COR-L47 (cell line): ENCODE measurements at regions not wholly inside any gene's neighbourhood (a gene's known extent, or its start where the extent isn't known, plus 50 kb on each side); places are given as distances from the start of the nearest gene placed in this dataset.
A peak's percentile ranks its signal among the peaks of the same experiment; 100 is the strongest.

Experiments used
- DNase-seq: peaks from one replicate; lab custom pipeline; 2025; lab: John Stamatoyannopoulos, UW

DNA sequence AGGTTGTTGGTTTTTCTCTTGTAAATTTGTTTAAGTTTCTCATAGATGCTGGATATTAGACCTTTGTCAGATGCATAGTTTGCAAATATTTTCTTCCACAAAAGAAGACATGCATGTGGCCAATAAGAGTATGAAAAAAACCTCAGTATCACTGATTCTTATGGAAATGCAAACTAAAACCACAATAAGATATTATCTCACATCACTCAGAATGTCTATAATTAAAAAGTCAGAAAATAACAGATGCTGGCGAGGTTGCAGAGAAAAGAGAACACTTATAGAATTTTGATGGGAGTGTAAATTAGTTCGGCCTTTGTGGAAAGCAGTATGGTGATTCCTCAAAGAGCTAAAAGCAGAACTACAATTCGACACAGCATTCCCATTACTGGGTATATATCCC lies 1355.6 kb downstream of the FAM133A start:
- no peak for DNase-seq

DNA sequence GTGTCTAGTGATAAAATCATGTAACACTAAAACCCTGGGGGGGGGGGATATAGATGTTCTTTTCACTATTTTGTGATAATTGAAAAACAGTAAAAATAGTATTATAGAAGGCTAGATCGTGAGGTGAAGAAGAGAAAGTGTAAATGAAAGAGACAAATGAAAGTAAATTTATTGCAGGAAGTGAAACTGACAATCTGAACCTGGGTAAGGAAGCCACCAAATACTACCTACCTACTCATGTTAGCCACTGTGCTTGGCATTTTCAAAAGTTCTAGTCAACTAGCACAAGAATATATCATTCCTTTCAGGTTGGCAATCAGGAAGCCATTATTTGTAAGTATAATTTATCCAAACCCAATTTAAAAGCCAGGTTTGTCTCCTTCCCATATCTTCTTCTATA lies 1366.1 kb downstream of the FAM133A start:
- no peak for DNase-seq

- DNase-seq, result no peak
Observed at GRCh38 chrX:95044331-95044730, 1370.3 kb downstream of the FAM133A start.

GRCh38 chrX:95055991-95056390 lies 1382.0 kb downstream of the FAM133A start:
- DNase-seq, result no peak

- DNase-seq, result no peak
Observed at GRCh38 chrX:95056901-95057300, 1382.9 kb downstream of the FAM133A start.

DNA sequence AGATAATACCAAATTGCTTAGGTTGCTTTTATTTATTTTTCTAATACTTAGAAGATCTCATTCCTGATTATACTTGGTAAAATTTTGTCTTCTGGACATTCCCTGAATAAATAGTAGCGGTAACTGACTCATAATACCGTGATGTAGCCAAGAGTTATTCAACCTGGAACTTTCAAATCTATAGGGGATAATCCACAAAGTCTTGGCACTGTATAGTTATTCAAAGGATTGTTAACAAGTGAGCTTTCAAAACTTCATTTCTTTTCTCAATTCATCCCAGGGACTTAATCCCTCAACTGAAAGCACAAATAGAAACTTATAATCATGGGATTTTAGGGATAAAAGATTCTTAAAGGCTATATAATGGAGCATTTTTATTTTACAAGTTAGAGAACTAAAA lies 1383.3 kb downstream of the FAM133A start:
- no peak for DNase-seq

GRCh38 chrX:95058815-95059214 lies 1384.8 kb downstream of the FAM133A start:
- no peak for DNase-seq

GRCh38 chrX:95059909-95060308 lies 1385.9 kb downstream of the FAM133A start:
- DNase-seq, result no peak

GRCh38 chrX:95063554-95063953 lies 1389.5 kb downstream of the FAM133A start:
- DNase-seq, result no peak

DNA sequence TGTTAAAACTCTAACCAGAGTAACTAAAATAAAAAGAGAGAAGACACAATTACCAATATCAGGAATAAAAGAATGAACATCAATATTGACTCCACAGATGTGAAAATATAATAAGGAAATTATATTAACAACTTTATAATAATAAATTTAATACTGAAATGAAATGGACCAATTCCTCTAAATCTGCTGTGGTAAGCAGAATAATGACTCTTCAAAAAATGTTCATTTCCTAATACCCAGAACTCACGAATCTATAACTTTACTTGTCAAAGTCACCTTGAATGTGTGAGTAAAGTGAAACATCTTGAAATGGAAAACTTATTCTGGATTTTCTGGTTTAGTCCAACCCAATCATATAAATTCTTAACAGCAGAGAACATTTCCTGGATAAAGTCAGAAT lies 1391.1 kb downstream of the FAM133A start:
- DNase-seq, result no peak

GRCh38 chrX:95071052-95071451 lies 1397.0 kb downstream of the FAM133A start:
- no peak for DNase-seq

GRCh38 chrX:95071621-95072020 lies 1397.6 kb downstream of the FAM133A start:
- no peak for DNase-seq

DNA sequence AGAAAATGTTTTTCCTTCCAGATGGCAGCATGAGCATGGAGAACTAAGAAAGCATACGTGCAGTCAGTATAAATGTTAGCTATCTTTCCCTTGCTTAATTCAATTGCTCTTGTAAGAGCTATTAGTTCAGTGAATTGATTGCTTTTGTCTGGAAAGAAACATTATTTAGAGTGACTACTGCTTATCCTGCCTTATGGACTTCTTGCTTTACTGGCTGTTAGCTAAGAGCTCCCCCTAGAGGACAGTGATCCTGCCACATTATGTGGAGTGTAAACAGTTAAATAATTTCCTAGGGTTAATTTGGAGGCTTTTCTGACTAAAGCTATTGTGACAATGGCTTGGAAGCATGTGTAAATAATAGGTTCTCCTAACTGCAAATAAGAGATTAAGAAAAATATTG lies 1402.4 kb downstream of the FAM133A start:
- peak; percentile 1 for DNase-seq

DNA sequence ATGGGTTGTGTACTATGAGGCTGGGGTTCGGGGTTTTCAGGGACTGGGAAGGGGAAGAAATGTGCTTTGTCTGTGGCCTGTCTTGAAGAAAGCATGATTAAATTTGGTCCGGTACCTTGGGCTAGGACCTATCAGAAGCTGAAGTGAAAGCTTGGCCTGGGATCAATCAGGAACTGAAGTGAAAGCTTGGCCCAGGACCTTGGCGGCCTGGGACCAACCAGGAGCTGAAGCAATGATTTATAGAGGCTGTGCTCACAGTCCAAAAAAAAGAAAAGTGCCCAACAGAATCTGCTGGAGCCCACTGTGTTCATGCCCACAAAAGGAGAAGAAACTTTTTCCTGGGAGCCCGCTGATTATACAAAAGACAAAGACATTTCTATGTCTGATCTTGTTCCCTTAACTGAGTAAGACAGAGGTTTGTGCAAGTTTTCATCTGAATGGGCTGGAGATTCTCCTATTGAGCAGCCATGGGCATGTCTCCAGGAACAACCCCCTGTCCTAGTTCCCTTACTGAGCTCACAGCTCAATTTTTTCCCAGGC lies 1427.9 kb downstream of the FAM133A start:
- DNase-seq, result no peak

- no peak for DNase-seq
Observed at GRCh38 chrX:95117556-95117955, 1443.5 kb downstream of the FAM133A start.

DNA sequence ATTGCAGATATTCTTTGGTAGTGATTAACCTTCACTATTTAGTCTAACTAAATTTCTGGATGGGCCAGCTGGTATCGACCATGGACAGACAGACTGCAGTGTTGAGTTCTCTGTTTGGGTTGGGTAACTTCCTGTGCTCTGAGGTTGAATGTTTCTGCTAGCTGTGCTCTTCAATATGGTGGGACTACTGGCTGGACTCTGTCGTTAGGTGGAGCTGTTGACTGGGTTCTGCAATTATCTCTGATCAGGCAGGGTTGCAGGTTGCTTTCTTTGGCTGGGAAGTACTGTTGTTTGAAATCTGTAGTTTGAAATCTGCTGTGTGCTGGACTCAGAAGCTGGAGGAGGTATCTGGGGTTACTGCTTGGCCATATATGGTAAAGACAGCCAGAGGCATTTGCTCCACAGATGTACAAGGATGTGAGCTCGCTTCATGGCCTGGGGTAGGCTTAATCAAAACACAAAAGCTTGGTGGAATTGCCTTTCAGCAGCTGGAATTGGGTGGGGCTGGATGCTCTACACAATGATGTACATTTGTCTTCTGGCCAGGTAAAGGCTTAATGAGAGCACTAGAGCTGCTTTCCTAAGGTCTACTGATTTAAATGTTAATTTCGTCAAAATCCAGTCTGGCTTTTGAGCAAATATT lies 1472.0 kb downstream of the FAM133A start:
- no peak for DNase-seq

DNA sequence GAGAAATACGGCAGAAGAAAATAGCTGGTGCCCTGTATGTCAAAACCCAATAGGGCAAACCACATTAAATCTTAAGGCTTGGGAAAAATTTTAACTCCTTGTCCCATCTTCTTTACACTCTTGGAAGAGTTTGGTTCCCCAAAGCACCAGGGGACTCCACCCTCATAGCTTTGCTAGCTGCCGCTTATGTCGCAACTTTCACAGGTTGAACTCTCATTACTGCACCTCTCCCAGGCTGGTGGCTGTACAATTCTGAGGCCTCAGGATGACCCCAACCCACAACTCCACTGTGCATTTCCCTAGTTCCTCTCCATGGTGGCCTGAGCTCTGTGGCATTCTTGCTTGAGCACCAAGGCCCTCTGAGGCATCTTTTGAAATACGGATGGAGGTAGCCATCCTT lies 1478.8 kb downstream of the FAM133A start:
- no peak for DNase-seq

- DNase-seq, result no peak
Observed at GRCh38 chrX:95156566-95156965, 1482.6 kb downstream of the FAM133A start.
